GM12878 (cell line): ENCODE measurements at regions not wholly inside any gene's neighbourhood (a gene's known extent, or its start where the extent isn't known, plus 50 kb on each side); places are given as distances from the start of the nearest gene placed in this dataset.

Experiments
- ATAC-seq: fragments of 200-7000 bp; cut with Tn5 transposase; 3 replicates; pipeline ENCODE4 v1.9.1; 2020; ENCODE audit warnings: mild to moderate bottlenecking, moderate library complexity
- BruUV-seq: library from RNA; stranded (reverse); fragments of 400-500 nt; replicated peaks from 2 replicates; lab custom pipeline; 2021; lab: Mats Ljungman, UMichigan
- CTCF ChIA-PET: fragments of 300-600 bp; sonication (Branson Sonifier 250); formaldehyde crosslinking; extraction: SDS; loops from one replicate; lab custom pipeline; 2021; ENCODE audit warnings: inconsistent platforms; lab: Yijun Ruan, JAX
- POLR2A ChIA-PET: fragments of 350-600 bp; formaldehyde crosslinking; extraction: SDS; loops from one replicate; lab custom pipeline; 2021; ENCODE audit warnings: inconsistent platforms; lab: Charles Lee
- RAD21 ChIA-PET: fragments of 300-600 bp; sonication (Branson Sonifier 250); formaldehyde crosslinking; loops from one replicate; lab custom pipeline; 2023; ENCODE audit warnings: antibody characterized with exemption; ENCODE audit not compliant: unreplicated experiment; lab: Charles Lee
- SMC1A ChIA-PET: fragments of 300-600 bp; sonication (Branson Sonifier 250); formaldehyde crosslinking; loops from one replicate; lab custom pipeline; 2023; ENCODE audit not compliant: unreplicated experiment, uncharacterized antibody; lab: Charles Lee
- DNase-seq: peaks from one replicate; pipeline ENCODE4 v3.0.0-alpha.2; 2011; ENCODE audit warnings: low read depth, low spot score
- FAIRE-seq: peaks from 3 replicates; lab custom pipeline; 2011; peaks lifted over from hg19 to GRCh38; lab: Jason Lieb, UNC
- H2AFZ ChIP-seq: 2 replicates; pipeline ENCODE4 v1.6.0; 2011; ENCODE audit warnings: low read depth, low read length, control low read depth; ENCODE audit not compliant: control insufficient read depth
- H3K27ac ChIP-seq: 2 replicates; pipeline ENCODE4 v1.5.1; 2011; ENCODE audit warnings: control low read depth; ENCODE audit not compliant: control insufficient read depth, insufficient read depth
- H3K27me3 ChIP-seq, 2 experiments: replicated peaks in 1 of 2; 2 replicates each; pipeline versions ENCODE4 v1.6.0 to v1.6.1; 2011; ENCODE audit warnings: low read length in 1 of 2; ENCODE audit not compliant: control insufficient read depth in 2 of 2, insufficient read depth in 2 of 2
- H3K36me3 ChIP-seq, 2 experiments: 2 replicates each; pipeline ENCODE4 v1.5.1; 2011; ENCODE audit warnings: low read length in 1 of 2; ENCODE audit not compliant: control insufficient read depth in 2 of 2, insufficient read depth in 2 of 2
- H3K4me1 ChIP-seq: 2 replicates; pipeline ENCODE4 v1.6.1; 2011; ENCODE audit warnings: mild to moderate bottlenecking, low read length, moderate library complexity, mixed read lengths; ENCODE audit not compliant: control insufficient read depth, insufficient read depth
- H3K4me2 ChIP-seq: 2 replicates; pipeline ENCODE4 v1.6.0; 2011; ENCODE audit warnings: control low read depth; ENCODE audit not compliant: control insufficient read depth, insufficient read depth
- H3K4me3 ChIP-seq: fragments of 200-600 bp; sonication (generic); 2 replicates; pipeline ENCODE4 v1.5.1; 2016
- H3K79me2 ChIP-seq: 2 replicates; pipeline ENCODE4 v1.6.0; 2011; ENCODE audit warnings: low read length; ENCODE audit not compliant: control insufficient read depth, insufficient read depth
- H3K9ac ChIP-seq: 2 replicates; pipeline ENCODE4 v1.8.0; 2011; ENCODE audit warnings: low read length, control low read depth, mixed read lengths; ENCODE audit not compliant: control insufficient read depth, insufficient read depth
- H3K9me3 ChIP-seq: replicated peaks from 3 replicates; pipeline ENCODE4 v1.5.1; 2011; ENCODE audit warnings: mild to moderate bottlenecking, low read length; ENCODE audit not compliant: control insufficient read depth, insufficient read depth
- H4K20me1 ChIP-seq: 2 replicates; pipeline ENCODE4 v1.6.0; 2011; ENCODE audit not compliant: control insufficient read depth, insufficient read depth
- EZH2 ChIP-seq: IDR thresholded peaks from 2 replicates; pipeline ENCODE4 v1.6.1; 2012; ENCODE audit warnings: low read depth, mild to moderate bottlenecking, control low read depth, inconsistent platforms, low read length, borderline replicate concordance; ENCODE audit not compliant: control insufficient read depth
- FOXM1 ChIP-seq: IDR thresholded peaks from 2 replicates; pipeline ENCODE4 v1.6.1; 2012; ENCODE audit warnings: low read depth, mild to moderate bottlenecking, inconsistent platforms, low read length, moderate library complexity
- RAD21 ChIP-seq: IDR thresholded peaks from 2 replicates; pipeline ENCODE4 v1.6.1; 2011; ENCODE audit warnings: mild to moderate bottlenecking, low read depth, low read length, moderate library complexity; ENCODE audit not compliant: insufficient read depth
- SMC3 ChIP-seq: IDR thresholded peaks from 2 replicates; pipeline ENCODE4 v1.6.1; 2011; ENCODE audit warnings: low read length, improper control_type of control experiment, borderline replicate concordance
- WGBS: methylation state at CpG from one replicate; pipeline ENCODE4 v1.1.6; 2016; ENCODE audit warnings: low lambda C conversion rate; ENCODE audit not compliant: insufficient replicate concordance, insufficient coverage; ENCODE audit errors: missing lambda C conversion rate; 5-methylcytosine and 5-hydroxymethylcytosine counted together
- in situ Hi-C: fragments of 300-500 bp; cut with MboI; formaldehyde crosslinking; loops from 9 replicates; pipeline ENCODE4 v1.14.3; 2018; ENCODE audit warnings: mixed read lengths
- intact Hi-C: fragments of 100-400 bp; cut with micrococcal nuclease; formaldehyde crosslinking; loops from one replicate; pipeline ENCODE4 v1.14.2; 2022; ENCODE audit not compliant: unreplicated experiment
- TF ChIP-seq, protein P1 (sequence below): IDR thresholded peaks from 2 replicates; pipeline ENCODE4 v1.6.1; 2012; ENCODE audit warnings: low read depth, low read length, improper control_type of control experiment
- TF ChIP-seq, protein P2 (sequence below), 3 experiments: IDR thresholded peaks in 2 of 3; conservative IDR thresholded peaks in 1 of 3; 2 replicates each; pipeline ENCODE4 v1.5.1; 2011; ENCODE audit warnings: low read depth in 3 of 3, low read length in 3 of 3, mild to moderate bottlenecking in 3 of 3, control low read depth in 2 of 3, moderate library complexity in 2 of 3, inconsistent platforms in 1 of 3, mixed read lengths in 1 of 3; ENCODE audit not compliant: control insufficient read depth in 2 of 3, insufficient read depth in 1 of 3; ENCODE audit errors: extremely low read depth in 1 of 3

DNA sequence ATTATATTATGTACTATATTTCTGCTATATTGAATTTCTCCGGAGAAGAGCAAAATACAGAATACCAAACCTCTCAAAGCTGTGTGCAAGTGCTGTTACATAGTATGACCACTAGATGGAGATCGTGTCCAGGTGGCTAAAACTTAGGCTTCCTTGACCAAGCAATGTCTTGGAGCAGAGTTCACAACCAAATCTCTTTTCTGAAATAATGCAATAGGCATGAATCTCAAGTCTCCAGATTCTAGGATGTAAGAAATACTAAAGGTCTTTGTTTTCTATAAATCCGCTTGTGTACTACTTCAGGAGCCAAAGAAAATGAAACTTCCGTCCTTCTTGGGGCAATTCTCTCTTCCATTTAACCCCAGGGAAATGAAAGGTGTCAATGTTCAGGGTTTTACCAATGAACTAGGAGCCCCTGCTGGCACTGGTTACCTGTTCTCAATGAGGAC, 181.5 kb upstream of the RAI14 start:
- CTCF ChIA-PET = interaction anchor here (0.8 to 4.1 kb wide), 16 partner anchors 9 to 1452 kb away, joined by 3 to 44 read pairs (median 6); no protein-coding TSS in a partner anchor
- no peak for DNase-seq
- H2AFZ ChIP-seq = no peak overlapping the region
- 41% methylated on average over 4 of the region's 4 CpGs for WGBS
- H3K27me3 ChIP-seq = peaks cover 0 to 2% of the 10 kb centered on the region in 2 experiments; a peak in 2 of 4 replicates
- POLR2A ChIA-PET = no interaction called here
- TF ChIP-seq FOXM1 (no peak), EZH2 (no peak), RAD21 (peak; percentile 90), SMC3 (peak; percentile 66; the same call in 1 of the 2 replicates)
- TF ChIP-seq, protein P1, sequence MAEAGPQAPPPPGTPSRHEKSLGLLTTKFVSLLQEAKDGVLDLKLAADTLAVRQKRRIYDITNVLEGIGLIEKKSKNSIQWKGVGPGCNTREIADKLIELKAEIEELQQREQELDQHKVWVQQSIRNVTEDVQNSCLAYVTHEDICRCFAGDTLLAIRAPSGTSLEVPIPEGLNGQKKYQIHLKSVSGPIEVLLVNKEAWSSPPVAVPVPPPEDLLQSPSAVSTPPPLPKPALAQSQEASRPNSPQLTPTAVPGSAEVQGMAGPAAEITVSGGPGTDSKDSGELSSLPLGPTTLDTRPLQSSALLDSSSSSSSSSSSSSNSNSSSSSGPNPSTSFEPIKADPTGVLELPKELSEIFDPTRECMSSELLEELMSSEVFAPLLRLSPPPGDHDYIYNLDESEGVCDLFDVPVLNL = no peak
- TF ChIP-seq, protein P2, sequence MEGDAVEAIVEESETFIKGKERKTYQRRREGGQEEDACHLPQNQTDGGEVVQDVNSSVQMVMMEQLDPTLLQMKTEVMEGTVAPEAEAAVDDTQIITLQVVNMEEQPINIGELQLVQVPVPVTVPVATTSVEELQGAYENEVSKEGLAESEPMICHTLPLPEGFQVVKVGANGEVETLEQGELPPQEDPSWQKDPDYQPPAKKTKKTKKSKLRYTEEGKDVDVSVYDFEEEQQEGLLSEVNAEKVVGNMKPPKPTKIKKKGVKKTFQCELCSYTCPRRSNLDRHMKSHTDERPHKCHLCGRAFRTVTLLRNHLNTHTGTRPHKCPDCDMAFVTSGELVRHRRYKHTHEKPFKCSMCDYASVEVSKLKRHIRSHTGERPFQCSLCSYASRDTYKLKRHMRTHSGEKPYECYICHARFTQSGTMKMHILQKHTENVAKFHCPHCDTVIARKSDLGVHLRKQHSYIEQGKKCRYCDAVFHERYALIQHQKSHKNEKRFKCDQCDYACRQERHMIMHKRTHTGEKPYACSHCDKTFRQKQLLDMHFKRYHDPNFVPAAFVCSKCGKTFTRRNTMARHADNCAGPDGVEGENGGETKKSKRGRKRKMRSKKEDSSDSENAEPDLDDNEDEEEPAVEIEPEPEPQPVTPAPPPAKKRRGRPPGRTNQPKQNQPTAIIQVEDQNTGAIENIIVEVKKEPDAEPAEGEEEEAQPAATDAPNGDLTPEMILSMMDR (IDR thresholded peaks at IDR 0.05 in 2 of 3, conservative IDR thresholded peaks at IDR 0.05 in 1 of 3; ENCODE audit: control insufficient read depth in 2 of 3, extremely low read depth in 1 of 3, insufficient read depth in 1 of 3, low read depth in 3 of 3, low read length in 3 of 3) = peak; percentile 60 to 92 (median 87)
- SMC1A ChIA-PET = interaction anchor here (0.7 to 3.4 kb wide), 7 partner anchors 17 to 704 kb away, joined by 3 to 18 read pairs (median 3); no protein-coding TSS in a partner anchor
- no peaks in the 10 kb centered on the region for H3K36me3 ChIP-seq
- ATAC-seq = peak; percentile 76
- no peaks in the 10 kb centered on the region for H3K79me2 ChIP-seq
- no peaks in the 10 kb centered on the region for H4K20me1 ChIP-seq
- no peaks in the 10 kb centered on the region for H3K9me3 ChIP-seq
- in situ Hi-C loops = loop anchor here (25.0 kb wide), 2 partner anchors 438 to 1037 kb away; partner anchors contain the start of genes BRIX1, RAD1 and TARS1
- intact Hi-C loops = loop anchor here (1.0 kb wide), 1 partner anchor 424 kb away; no protein-coding TSS in a partner anchor
- H3K9ac ChIP-seq = no peak overlapping the region
- RAD21 ChIA-PET = interaction anchor here (0.9 to 2.1 kb wide), 3 partner anchors 63 to 424 kb away, joined by 3 to 8 read pairs (median 3); no protein-coding TSS in a partner anchor
- H3K27ac ChIP-seq = no peak overlapping the region
- no peaks in the 10 kb centered on the region for H3K4me1 ChIP-seq
- no peak overlapping the region for H3K4me3 ChIP-seq
- no peak overlapping the region for H3K4me2 ChIP-seq
- no TSS peak for BruUV-seq
- FAIRE-seq = peak; percentile 86
